ENCODE measurements at regions not wholly inside any gene's neighbourhood (a gene's known extent, or its start where the extent isn't known, plus 50 kb on each side); places are given as distances from the start of the nearest gene placed in this dataset.

DNA sequence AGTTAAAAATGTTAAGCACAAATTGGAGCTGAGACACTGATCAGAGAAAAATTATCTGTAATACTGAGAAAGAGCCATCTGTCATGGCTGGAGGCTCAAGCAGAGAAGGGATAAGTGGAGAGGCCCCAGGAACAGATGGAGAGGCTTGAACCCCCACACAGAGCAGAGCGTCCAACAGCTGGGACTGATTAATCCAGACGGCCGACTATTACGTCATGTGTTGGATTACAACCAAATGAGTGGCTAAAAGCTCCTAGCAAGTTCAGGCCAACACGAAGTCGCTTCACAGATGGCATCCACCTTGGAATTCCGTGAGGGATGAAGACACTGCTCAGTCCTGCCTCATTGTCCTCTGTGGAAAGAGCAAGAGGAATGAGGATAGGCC is 57.7 kb upstream of the ATXN3L start:
- TF ChIP-seq, protein P1, sequence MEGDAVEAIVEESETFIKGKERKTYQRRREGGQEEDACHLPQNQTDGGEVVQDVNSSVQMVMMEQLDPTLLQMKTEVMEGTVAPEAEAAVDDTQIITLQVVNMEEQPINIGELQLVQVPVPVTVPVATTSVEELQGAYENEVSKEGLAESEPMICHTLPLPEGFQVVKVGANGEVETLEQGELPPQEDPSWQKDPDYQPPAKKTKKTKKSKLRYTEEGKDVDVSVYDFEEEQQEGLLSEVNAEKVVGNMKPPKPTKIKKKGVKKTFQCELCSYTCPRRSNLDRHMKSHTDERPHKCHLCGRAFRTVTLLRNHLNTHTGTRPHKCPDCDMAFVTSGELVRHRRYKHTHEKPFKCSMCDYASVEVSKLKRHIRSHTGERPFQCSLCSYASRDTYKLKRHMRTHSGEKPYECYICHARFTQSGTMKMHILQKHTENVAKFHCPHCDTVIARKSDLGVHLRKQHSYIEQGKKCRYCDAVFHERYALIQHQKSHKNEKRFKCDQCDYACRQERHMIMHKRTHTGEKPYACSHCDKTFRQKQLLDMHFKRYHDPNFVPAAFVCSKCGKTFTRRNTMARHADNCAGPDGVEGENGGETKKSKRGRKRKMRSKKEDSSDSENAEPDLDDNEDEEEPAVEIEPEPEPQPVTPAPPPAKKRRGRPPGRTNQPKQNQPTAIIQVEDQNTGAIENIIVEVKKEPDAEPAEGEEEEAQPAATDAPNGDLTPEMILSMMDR (conservative IDR thresholded peaks at IDR 0.05; ENCODE audit: low read length), result no peak
- no peak for TF ChIP-seq EZH2phosphoT487 (IDR thresholded peaks at IDR 0.05; ENCODE audit: borderline replicate concordance)

Data from Loucy (cell line).